ENCODE measurements at regions not wholly inside any gene's neighbourhood (a gene's known extent, or its start where the extent isn't known, plus 50 kb on each side); places are given as distances from the start of the nearest gene placed in this dataset.

DNA sequence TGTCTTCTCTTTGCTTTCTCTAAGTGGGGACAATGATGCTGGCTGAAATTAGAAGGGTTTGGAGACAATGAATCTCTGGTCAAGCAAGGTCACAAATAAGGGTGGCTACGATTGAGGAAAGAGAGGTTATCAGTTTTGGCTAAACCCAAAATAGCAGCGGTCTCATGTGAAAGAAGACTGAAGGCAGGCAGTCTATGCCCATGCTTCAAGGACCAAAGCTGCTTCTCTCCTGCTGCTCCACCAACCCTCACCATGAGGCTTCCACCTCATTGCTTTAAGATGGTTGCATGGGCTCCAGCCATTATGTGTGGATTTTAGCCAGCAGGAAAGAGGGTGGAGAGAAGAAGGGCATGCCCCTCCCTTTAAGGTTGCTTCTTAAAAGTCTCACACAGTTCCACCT, 114.1 kb upstream of the TRIM2 start:
- TF ChIP-seq POLR2A (IDR thresholded peaks at IDR 0.05; ENCODE audit: low read length) (no peak), GATA1 (IDR thresholded peaks at IDR 0.05; ENCODE audit: low read depth, low read length) (no peak)
